Adrenal gland (tissue), 5 donors: ENCODE measurements at regions not wholly inside any gene's neighbourhood (a gene's known extent, or its start where the extent isn't known, plus 50 kb on each side); places are given as distances from the start of the nearest gene placed in this dataset.

Experiments
- POLR2A ChIP-seq, 2 donors: fragments of 450-650 bp; IDR thresholded peaks; one replicate each; pipeline ENCODE4 v1.6.1; 2017; ENCODE audit warnings: antibody characterized with exemption in 2 of 2, mild to moderate bottlenecking in 2 of 2, moderate library complexity in 1 of 2
- TF ChIP-seq, protein P1 (sequence below), 6 experiments: fragments of 450-650 bp in 4 of 6; fragments of 200-600 bp in 2 of 6; sonication (generic) in 1 of 6; IDR thresholded peaks; 1 replicate in 5 of 6; 2 replicates in 1 of 6; pipeline versions ENCODE4 v1.5.1 to v1.8.0; 2016 to 2021; ENCODE audit warnings: antibody characterized with exemption in 6 of 6, mild to moderate bottlenecking in 2 of 6, moderate library complexity in 1 of 6
- donor health status: DM: no; HTN: no; CAD: no.

DNA sequence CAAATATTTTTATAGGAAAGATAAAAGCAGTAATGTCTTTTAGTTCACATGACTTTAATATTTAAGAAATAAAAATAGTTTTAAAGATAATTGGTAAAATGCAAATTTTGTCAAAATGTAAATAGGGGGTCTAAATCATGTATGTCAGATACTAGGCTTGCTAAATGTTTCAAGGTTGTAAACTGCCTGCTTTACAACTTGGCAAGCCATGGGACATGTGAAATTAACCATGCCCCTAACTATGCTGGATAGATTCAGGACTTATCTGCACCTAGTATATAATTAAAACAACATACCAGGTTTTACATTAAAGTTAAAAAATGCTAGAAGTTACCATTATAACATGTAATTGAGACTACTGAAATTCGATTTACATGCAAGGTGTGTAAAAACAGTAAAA, 537.3 kb upstream of the MIS18BP1 start:
- TF ChIP-seq, protein P1, sequence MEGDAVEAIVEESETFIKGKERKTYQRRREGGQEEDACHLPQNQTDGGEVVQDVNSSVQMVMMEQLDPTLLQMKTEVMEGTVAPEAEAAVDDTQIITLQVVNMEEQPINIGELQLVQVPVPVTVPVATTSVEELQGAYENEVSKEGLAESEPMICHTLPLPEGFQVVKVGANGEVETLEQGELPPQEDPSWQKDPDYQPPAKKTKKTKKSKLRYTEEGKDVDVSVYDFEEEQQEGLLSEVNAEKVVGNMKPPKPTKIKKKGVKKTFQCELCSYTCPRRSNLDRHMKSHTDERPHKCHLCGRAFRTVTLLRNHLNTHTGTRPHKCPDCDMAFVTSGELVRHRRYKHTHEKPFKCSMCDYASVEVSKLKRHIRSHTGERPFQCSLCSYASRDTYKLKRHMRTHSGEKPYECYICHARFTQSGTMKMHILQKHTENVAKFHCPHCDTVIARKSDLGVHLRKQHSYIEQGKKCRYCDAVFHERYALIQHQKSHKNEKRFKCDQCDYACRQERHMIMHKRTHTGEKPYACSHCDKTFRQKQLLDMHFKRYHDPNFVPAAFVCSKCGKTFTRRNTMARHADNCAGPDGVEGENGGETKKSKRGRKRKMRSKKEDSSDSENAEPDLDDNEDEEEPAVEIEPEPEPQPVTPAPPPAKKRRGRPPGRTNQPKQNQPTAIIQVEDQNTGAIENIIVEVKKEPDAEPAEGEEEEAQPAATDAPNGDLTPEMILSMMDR (IDR thresholded peaks at IDR 0.05), result no peak
- no peak for TF ChIP-seq POLR2A (IDR thresholded peaks at IDR 0.05)
